ENCODE measurements at regions not wholly inside any gene's neighbourhood (a gene's known extent, or its start where the extent isn't known, plus 50 kb on each side); places are given as distances from the start of the nearest gene placed in this dataset.

- no peak for TF ChIP-seq POLR2A (IDR thresholded peaks at IDR 0.05)
- TF ChIP-seq, protein P1, sequence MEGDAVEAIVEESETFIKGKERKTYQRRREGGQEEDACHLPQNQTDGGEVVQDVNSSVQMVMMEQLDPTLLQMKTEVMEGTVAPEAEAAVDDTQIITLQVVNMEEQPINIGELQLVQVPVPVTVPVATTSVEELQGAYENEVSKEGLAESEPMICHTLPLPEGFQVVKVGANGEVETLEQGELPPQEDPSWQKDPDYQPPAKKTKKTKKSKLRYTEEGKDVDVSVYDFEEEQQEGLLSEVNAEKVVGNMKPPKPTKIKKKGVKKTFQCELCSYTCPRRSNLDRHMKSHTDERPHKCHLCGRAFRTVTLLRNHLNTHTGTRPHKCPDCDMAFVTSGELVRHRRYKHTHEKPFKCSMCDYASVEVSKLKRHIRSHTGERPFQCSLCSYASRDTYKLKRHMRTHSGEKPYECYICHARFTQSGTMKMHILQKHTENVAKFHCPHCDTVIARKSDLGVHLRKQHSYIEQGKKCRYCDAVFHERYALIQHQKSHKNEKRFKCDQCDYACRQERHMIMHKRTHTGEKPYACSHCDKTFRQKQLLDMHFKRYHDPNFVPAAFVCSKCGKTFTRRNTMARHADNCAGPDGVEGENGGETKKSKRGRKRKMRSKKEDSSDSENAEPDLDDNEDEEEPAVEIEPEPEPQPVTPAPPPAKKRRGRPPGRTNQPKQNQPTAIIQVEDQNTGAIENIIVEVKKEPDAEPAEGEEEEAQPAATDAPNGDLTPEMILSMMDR (IDR thresholded peaks at IDR 0.05), result no peak
- Histone ChIP-seq H3K4me1 (replicated peaks in 1 of 2) (no peaks in the 10 kb centered on the region), H3K36me3 (replicated peaks in 1 of 2) (no peaks in the 10 kb centered on the region), H3K9me3 (replicated peaks in 1 of 3) (no peaks in the 10 kb centered on the region), H3K27ac (no peak overlapping the region), H3K27me3 (no peaks in the 10 kb centered on the region), H3K4me3 (no peak overlapping the region)
- WGBS, 4 donors, result 74 to 78% (median 76%) methylated on average over 6 of the region's 6 CpGs
- intact Hi-C loops (cut with DNase I), result no loop called here
- no peak for DNase-seq
Observed at GRCh38 chr5:126210955-126211354, 212.3 kb upstream of the GRAMD2B start.

DNA sequence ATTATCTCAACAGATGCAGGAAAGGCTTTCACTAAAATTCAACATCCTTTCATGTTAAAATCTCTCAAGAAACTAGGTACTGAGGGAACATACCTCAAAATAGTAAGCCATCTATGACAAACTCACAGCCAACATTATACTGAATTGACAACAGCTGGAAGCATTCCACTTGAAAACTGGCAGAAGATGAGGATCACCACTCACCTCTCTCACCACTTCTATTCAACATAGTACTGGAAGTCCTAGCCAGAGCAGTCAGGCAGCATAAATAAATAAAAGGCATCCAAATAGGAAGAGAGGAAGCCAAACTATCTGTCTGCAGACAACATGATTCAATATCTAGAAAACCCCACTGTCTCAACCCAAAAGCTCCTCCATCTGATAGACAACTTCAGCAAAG is 203.6 kb upstream of the GRAMD2B start:
- TF ChIP-seq POLR2A (IDR thresholded peaks at IDR 0.05), result no peak
- TF ChIP-seq, protein P1 (IDR thresholded peaks at IDR 0.05), result no peak
- no peak for DNase-seq
- no peaks in the 10 kb centered on the region for H3K4me1 ChIP-seq (replicated peaks in 1 of 2)
- H3K36me3 ChIP-seq (replicated peaks in 1 of 2), result no peaks in the 10 kb centered on the region
- intact Hi-C loops (cut with DNase I), result no loop called here
- H3K27ac ChIP-seq, result no peak overlapping the region
- H3K27me3 ChIP-seq, result no peaks in the 10 kb centered on the region
- no peaks in the 10 kb centered on the region for H3K9me3 ChIP-seq (replicated peaks in 1 of 3)
- H3K4me3 ChIP-seq, result no peak overlapping the region

- Histone ChIP-seq H3K27ac (no peak overlapping the region), H3K36me3 (replicated peaks in 1 of 2) (no peaks in the 10 kb centered on the region), H3K9me3 (replicated peaks in 1 of 3) (no peaks in the 10 kb centered on the region), H3K4me1 (replicated peaks in 1 of 2) (no peaks in the 10 kb centered on the region), H3K4me3 (no peak overlapping the region), H3K27me3 (no peaks in the 10 kb centered on the region)
- intact Hi-C loops (cut with DNase I), result no loop called here
- no peak for DNase-seq
- 86 to 92% (median 89%) methylated on average over 9 to 11 of the region's 11 CpGs for WGBS, 4 donors
- no peak for TF ChIP-seq POLR2A (IDR thresholded peaks at IDR 0.05)
- TF ChIP-seq, protein P1 (IDR thresholded peaks at IDR 0.05), result no peak
Observed at GRCh38 chr5:126220725-126221124, 202.5 kb upstream of the GRAMD2B start.

DNA sequence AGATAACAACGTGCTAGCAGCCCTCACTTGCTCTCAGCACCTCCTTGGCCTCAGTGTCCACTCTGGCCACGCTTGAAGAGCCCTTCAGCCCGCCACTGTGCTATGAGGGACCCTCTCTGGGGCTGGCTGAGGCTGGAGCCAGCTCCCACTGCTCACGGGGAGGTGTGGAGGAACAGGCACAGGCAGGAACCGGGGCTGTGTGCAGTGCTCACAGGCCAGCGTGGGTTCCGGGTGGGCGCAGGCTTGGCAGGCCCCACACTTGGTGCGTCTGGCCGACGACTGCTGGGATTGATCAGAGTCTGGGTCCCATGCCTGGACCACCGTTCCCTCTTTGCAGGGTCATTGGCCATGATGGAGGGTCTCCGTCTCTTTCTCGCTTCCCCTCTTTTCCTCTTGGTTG is 194.3 kb upstream of the GRAMD2B start:
- Histone ChIP-seq H3K9me3 (replicated peaks in 1 of 3) (no peaks in the 10 kb centered on the region), H3K27me3 (no peaks in the 10 kb centered on the region), H3K36me3 (replicated peaks in 1 of 2) (no peaks in the 10 kb centered on the region), H3K4me3 (no peak overlapping the region), H3K4me1 (replicated peaks in 1 of 2) (no peaks in the 10 kb centered on the region), H3K27ac (no peak overlapping the region)
- intact Hi-C loops (cut with DNase I), result no loop called here
- no peak for TF ChIP-seq POLR2A (IDR thresholded peaks at IDR 0.05)
- TF ChIP-seq, protein P1 (IDR thresholded peaks at IDR 0.05), result no peak
- DNase-seq, result no peak
- 91 to 93% (median 92%) methylated on average over 7 to 14 of the region's 14 CpGs for WGBS, 4 donors
